ENCODE measurements at regions not wholly inside any gene's neighbourhood (a gene's known extent, or its start where the extent isn't known, plus 50 kb on each side); places are given as distances from the start of the nearest gene placed in this dataset.

DNA sequence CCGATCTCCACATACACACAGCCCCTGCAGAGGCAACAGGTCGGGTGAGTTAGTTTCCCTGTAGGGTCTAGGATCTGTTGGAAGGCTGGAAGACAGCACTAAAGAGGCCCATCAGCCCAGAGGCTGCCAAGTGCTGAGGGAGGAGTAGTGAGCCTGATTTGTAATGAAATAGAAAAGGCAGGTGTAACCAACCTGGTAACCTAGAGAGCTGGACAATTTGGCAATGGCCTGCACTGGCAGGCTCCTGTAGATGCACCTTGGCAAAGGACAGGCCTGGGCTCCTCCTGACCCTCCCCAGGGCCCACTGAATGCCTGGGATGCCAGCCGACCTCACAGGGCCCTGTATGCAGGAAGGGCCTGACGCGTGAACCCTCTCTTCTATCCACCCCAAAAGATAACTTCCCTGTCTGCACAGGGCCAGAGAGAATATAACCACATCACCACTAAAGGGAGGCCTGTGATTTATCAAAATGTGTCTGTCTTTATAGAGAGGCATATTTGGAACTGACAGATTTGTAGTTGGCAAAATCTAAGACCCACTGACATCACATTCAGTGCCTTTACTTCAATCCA is 225.1 kb upstream of the CHRNA7 start:
- FAIRE-seq, result no peak
- H3K9me3 ChIP-seq (ENCODE audit: control insufficient read depth in 2 of 2, insufficient read depth in 1 of 2, low read depth in 1 of 2, low read length in 1 of 2), result no peaks in the 10 kb centered on the region
- H3K4me3 ChIP-seq (ENCODE audit: low read depth in 1 of 3, low read length in 3 of 3), result no peak overlapping the region
- no peak overlapping the region for H3K27ac ChIP-seq (ENCODE audit: low read depth in 1 of 3, low read length in 2 of 3)
- DNase-seq, result no peak
- no peaks in the 10 kb centered on the region for H3K36me3 ChIP-seq (ENCODE audit: control insufficient read depth in 3 of 3, insufficient read depth in 2 of 3, low read depth in 1 of 3, low read length in 3 of 3)
- no peaks in the 10 kb centered on the region for H3K4me1 ChIP-seq (ENCODE audit: control insufficient read depth in 3 of 3, insufficient read depth in 2 of 3, low read depth in 1 of 3, low read length in 2 of 3)
- no peaks in the 10 kb centered on the region for H3K27me3 ChIP-seq (ENCODE audit: control insufficient read depth in 3 of 3, insufficient read depth in 3 of 3, low read length in 3 of 3)
- WGBS, 3 donors, result 70 to 77% (median 71%) methylated on average over 5 of the region's 5 CpGs

DNA sequence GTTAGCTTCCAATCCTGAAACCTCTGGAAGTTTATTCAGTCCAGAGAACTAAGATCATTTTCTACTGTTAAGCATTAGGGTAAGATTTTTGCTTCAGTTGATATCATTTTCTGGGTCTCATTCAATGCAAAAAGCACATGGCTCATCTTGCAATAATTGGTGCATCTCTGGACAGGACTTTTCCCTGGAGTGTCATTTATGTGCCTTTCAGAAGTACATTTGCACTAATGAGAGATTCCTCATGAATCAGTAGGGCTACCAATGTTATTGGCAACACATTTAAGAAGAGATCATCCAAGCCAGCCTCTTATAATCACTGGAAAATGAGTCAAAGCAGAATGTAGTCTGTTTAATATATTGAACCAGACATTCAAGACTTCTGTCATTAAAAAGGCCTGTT is 224.2 kb upstream of the CHRNA7 start:
- no peak for DNase-seq
- Histone ChIP-seq H3K4me1 (ENCODE audit: control insufficient read depth in 3 of 3, insufficient read depth in 2 of 3, low read depth in 1 of 3, low read length in 2 of 3) (no peaks in the 10 kb centered on the region), H3K4me3 (ENCODE audit: low read depth in 1 of 3, low read length in 3 of 3) (no peak overlapping the region), H3K27me3 (ENCODE audit: control insufficient read depth in 3 of 3, insufficient read depth in 3 of 3, low read length in 3 of 3) (no peaks in the 10 kb centered on the region), H3K36me3 (ENCODE audit: control insufficient read depth in 3 of 3, insufficient read depth in 2 of 3, low read depth in 1 of 3, low read length in 3 of 3) (no peaks in the 10 kb centered on the region), H3K27ac (ENCODE audit: low read depth in 1 of 3, low read length in 2 of 3) (no peak overlapping the region), H3K9me3 (ENCODE audit: control insufficient read depth in 2 of 2, insufficient read depth in 1 of 2, low read depth in 1 of 2, low read length in 1 of 2) (no peaks in the 10 kb centered on the region)
- FAIRE-seq, result no peak

DNA sequence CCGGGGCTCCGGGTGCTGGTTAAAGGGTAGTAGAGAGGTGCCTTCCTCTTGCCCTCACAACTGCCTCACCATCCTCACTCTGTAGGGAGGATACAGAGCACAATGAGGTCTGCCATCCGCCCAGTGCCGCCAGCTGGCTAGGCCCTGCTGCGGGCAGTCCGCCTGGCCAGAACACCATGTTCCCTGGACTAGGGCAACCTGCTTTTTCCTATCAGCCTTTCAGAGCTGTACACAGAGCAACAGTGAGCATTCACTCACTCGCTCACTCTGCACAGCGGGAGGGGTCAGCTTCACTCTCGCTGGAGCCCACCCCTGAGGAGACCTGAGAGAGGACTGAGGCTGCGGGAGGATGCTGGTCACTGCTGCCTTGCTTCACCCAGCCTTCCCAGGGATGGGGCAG is 218.7 kb upstream of the CHRNA7 start:
- no peaks in the 10 kb centered on the region for H3K4me1 ChIP-seq (ENCODE audit: control insufficient read depth in 3 of 3, insufficient read depth in 2 of 3, low read depth in 1 of 3, low read length in 2 of 3)
- no peaks in the 10 kb centered on the region for H3K9me3 ChIP-seq (ENCODE audit: control insufficient read depth in 2 of 2, insufficient read depth in 1 of 2, low read depth in 1 of 2, low read length in 1 of 2)
- FAIRE-seq (no peak), DNase-seq (no peak)
- 91 to 93% (median 92%) methylated on average over 9 to 10 of the region's 10 CpGs for WGBS, 3 donors
- H3K27ac ChIP-seq (ENCODE audit: low read depth in 1 of 3, low read length in 2 of 3), result no peak overlapping the region
- H3K36me3 ChIP-seq (ENCODE audit: control insufficient read depth in 3 of 3, insufficient read depth in 2 of 3, low read depth in 1 of 3, low read length in 3 of 3), result no peaks in the 10 kb centered on the region
- no peaks in the 10 kb centered on the region for H3K27me3 ChIP-seq (ENCODE audit: control insufficient read depth in 3 of 3, insufficient read depth in 3 of 3, low read length in 3 of 3)
- no peak overlapping the region for H3K4me3 ChIP-seq (ENCODE audit: low read depth in 1 of 3, low read length in 3 of 3)

DNA sequence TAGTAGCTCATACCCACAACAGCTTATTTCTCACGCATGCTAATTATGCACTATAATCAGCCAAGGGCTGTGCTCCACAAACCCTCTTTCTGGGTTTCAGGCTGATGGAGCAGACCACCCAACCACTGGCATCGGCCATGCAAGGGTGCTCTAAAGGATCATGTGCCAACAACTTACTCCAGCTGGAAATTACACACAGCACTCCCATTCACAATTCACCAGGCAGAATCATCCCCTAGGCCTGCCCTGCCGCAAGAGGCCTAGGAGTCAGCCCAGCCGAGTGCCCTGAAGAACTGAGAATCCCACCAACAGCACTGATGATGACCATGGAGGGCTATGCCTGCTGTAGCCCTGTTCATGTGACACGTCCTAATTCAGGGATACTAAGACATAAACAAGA is 216.2 kb upstream of the CHRNA7 start:
- H3K4me3 ChIP-seq (ENCODE audit: low read depth in 1 of 3, low read length in 3 of 3), result no peak overlapping the region
- H3K9me3 ChIP-seq (ENCODE audit: control insufficient read depth in 2 of 2, insufficient read depth in 1 of 2, low read depth in 1 of 2, low read length in 1 of 2), result no peaks in the 10 kb centered on the region
- H3K36me3 ChIP-seq (ENCODE audit: control insufficient read depth in 3 of 3, insufficient read depth in 2 of 3, low read depth in 1 of 3, low read length in 3 of 3), result no peaks in the 10 kb centered on the region
- H3K4me1 ChIP-seq (ENCODE audit: control insufficient read depth in 3 of 3, insufficient read depth in 2 of 3, low read depth in 1 of 3, low read length in 2 of 3), result no peaks in the 10 kb centered on the region
- no peak for FAIRE-seq
- H3K27ac ChIP-seq (ENCODE audit: low read depth in 1 of 3, low read length in 2 of 3), result no peak overlapping the region
- WGBS, 3 donors, result 75 to 86% (median 80%) methylated on average over 5 of the region's 5 CpGs
- DNase-seq, result no peak
- no peaks in the 10 kb centered on the region for H3K27me3 ChIP-seq (ENCODE audit: control insufficient read depth in 3 of 3, insufficient read depth in 3 of 3, low read length in 3 of 3)

DNA sequence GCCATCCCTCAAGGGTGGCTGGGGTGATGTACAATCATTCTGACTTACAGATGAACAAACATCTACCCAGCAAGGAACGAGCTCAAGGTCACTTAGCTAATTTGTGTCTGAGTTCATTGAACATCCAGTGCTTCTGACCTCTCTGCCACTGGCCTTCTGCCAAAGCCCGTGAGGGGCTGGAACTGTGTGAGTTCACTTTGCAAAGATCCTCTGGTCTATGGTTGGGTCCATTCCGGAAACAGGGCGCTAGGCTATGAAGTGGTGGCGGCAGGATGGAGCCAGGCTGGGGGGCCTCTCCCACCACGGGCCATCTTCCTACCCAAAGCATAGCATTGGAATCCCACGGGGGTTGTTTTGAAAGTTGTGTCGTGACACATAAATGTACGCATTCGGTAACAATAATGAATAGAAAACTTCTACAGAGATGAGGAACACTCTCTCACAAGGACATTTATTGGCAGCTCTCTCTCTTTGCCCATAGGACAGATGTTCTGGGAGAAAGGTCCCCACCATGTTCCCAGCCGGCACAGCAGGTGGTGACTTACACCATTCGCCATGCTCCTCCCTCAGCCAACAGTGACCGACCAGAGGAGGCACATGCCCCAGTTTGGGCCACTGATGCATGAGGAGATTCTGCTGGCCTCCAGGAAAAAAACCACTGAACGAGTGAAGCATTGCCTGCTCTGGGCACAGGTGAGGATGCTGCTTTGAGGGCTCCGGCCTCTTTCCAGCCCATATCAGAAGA is 214.7 kb upstream of the CHRNA7 start:
- 75 to 79% (median 78%) methylated on average over 15 of the region's 15 CpGs for whole genome bisulfite sequencing, 3 donors
- no peaks in the 10 kb centered on the region for H3K36me3 ChIP-seq (ENCODE audit: control insufficient read depth in 3 of 3, insufficient read depth in 2 of 3, low read depth in 1 of 3, low read length in 3 of 3)
- DNase-seq, result no peak
- no peak overlapping the region for H3K27ac ChIP-seq (ENCODE audit: low read depth in 1 of 3, low read length in 2 of 3)
- H3K4me1 ChIP-seq (ENCODE audit: control insufficient read depth in 3 of 3, insufficient read depth in 2 of 3, low read depth in 1 of 3, low read length in 2 of 3), result no peaks in the 10 kb centered on the region
- FAIRE-seq, result no peak
- H3K27me3 ChIP-seq (ENCODE audit: control insufficient read depth in 3 of 3, insufficient read depth in 3 of 3, low read length in 3 of 3), result no peaks in the 10 kb centered on the region
- no peaks in the 10 kb centered on the region for H3K9me3 ChIP-seq (ENCODE audit: control insufficient read depth in 2 of 2, insufficient read depth in 1 of 2, low read depth in 1 of 2, low read length in 1 of 2)
- no peak overlapping the region for H3K4me3 ChIP-seq (ENCODE audit: low read depth in 1 of 3, low read length in 3 of 3)

DNA sequence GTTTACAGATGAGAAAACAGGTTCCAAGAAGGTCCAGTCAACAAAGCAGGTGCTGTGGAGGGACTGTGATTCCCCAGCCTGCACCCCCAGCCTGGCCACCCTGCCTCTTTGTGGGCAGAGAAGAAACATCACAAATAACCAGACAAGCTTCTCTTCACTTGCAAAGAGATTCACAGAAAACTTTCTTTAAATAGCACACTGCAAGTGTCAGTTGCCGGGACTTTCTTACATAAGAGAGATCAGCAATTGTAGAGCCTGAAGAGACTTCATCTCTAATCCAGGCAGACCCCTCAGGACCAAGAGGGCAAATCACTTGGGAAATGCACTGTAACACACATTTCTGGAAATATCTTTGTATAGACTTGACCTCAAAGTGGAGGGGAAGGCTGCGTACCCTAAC is 207.9 kb upstream of the CHRNA7 start:
- no peaks in the 10 kb centered on the region for H3K4me1 ChIP-seq (ENCODE audit: control insufficient read depth in 3 of 3, insufficient read depth in 2 of 3, low read depth in 1 of 3, low read length in 2 of 3)

DNA sequence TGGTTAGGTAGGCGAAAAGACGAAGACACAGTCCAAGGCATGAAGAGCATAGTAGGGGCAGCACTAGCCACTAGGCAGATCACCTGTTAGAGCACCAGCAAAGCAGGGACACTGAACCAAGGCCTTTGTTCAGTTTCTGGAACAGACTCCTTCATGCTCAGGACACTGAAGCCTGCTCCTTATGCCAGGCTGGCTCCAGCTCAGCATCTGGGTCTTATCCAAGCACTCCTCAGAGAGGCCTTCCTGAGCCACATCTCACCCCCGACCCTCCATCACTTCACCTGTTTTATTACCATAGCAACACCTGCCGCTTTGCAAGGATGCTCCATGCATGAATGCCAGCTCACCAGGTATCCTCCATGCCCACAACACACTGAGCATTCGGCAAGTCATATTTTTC is 206.3 kb upstream of the CHRNA7 start:
- H3K27ac ChIP-seq (ENCODE audit: low read depth in 1 of 3, low read length in 2 of 3), result no peak overlapping the region
- FAIRE-seq (no peak), DNase-seq (no peak)
- H3K36me3 ChIP-seq (ENCODE audit: control insufficient read depth in 3 of 3, insufficient read depth in 2 of 3, low read depth in 1 of 3, low read length in 3 of 3), result no peaks in the 10 kb centered on the region
- 71 to 77% (median 71%) methylated on average over 5 of the region's 5 CpGs for whole genome bisulfite sequencing, 3 donors
- H3K4me1 ChIP-seq (ENCODE audit: control insufficient read depth in 3 of 3, insufficient read depth in 2 of 3, low read depth in 1 of 3, low read length in 2 of 3), result no peaks in the 10 kb centered on the region
- H3K27me3 ChIP-seq (ENCODE audit: control insufficient read depth in 3 of 3, insufficient read depth in 3 of 3, low read length in 3 of 3), result no peaks in the 10 kb centered on the region
- H3K9me3 ChIP-seq (ENCODE audit: control insufficient read depth in 2 of 2, insufficient read depth in 1 of 2, low read depth in 1 of 2, low read length in 1 of 2), result no peaks in the 10 kb centered on the region
- no peak overlapping the region for H3K4me3 ChIP-seq (ENCODE audit: low read depth in 1 of 3, low read length in 3 of 3)

More for the DNA sequence above, 207.9 kb upstream of the CHRNA7 start:
- no peaks in the 10 kb centered on the region for H3K27me3 ChIP-seq (ENCODE audit: control insufficient read depth in 3 of 3, insufficient read depth in 3 of 3, low read length in 3 of 3)
- DNase-seq, result no peak
- H3K36me3 ChIP-seq (ENCODE audit: control insufficient read depth in 3 of 3, insufficient read depth in 2 of 3, low read depth in 1 of 3, low read length in 3 of 3), result no peaks in the 10 kb centered on the region
- H3K27ac ChIP-seq (ENCODE audit: low read depth in 1 of 3, low read length in 2 of 3), result no peak overlapping the region
- WGBS, 3 donors, result 91 to 100% (median 96%) methylated on average over 2 of the region's 2 CpGs
- no peak overlapping the region for H3K4me3 ChIP-seq (ENCODE audit: low read depth in 1 of 3, low read length in 3 of 3)
- no peak for FAIRE-seq
- H3K9me3 ChIP-seq (ENCODE audit: control insufficient read depth in 2 of 2, insufficient read depth in 1 of 2, low read depth in 1 of 2, low read length in 1 of 2), result no peaks in the 10 kb centered on the region

DNA sequence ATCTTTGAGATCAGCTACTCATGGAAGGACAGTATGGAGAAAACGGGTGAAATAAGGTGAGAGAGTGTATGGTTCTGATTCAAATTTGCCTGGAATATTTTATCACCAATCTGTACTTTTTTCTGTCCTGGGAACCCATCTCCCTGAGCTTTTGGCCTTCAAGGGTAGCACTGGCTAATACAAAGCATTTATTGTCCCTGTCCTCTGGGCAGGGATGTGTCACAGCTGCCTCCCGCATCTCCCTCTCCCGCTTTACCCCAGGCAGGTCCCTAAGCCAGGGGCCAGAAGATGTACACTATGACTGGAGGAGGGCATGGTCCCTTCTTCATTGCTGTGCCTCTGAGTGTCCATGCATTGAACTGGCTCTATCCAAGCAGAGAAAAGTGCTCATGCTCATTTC is 201.7 kb upstream of the CHRNA7 start:
- Histone ChIP-seq H3K4me1 (ENCODE audit: control insufficient read depth in 3 of 3, insufficient read depth in 2 of 3, low read depth in 1 of 3, low read length in 2 of 3) (no peaks in the 10 kb centered on the region), H3K27me3 (ENCODE audit: control insufficient read depth in 3 of 3, insufficient read depth in 3 of 3, low read length in 3 of 3) (no peaks in the 10 kb centered on the region), H3K27ac (ENCODE audit: low read depth in 1 of 3, low read length in 2 of 3) (no peak overlapping the region), H3K36me3 (ENCODE audit: control insufficient read depth in 3 of 3, insufficient read depth in 2 of 3, low read depth in 1 of 3, low read length in 3 of 3) (no peaks in the 10 kb centered on the region), H3K9me3 (ENCODE audit: control insufficient read depth in 2 of 2, insufficient read depth in 1 of 2, low read depth in 1 of 2, low read length in 1 of 2) (no peaks in the 10 kb centered on the region), H3K4me3 (ENCODE audit: low read depth in 1 of 3, low read length in 3 of 3) (no peak overlapping the region)
- WGBS, 3 donors, result 86 to 93% (median 91%) methylated on average over 3 of the region's 3 CpGs
- DNase-seq, result no peak
- no peak for FAIRE-seq

DNA sequence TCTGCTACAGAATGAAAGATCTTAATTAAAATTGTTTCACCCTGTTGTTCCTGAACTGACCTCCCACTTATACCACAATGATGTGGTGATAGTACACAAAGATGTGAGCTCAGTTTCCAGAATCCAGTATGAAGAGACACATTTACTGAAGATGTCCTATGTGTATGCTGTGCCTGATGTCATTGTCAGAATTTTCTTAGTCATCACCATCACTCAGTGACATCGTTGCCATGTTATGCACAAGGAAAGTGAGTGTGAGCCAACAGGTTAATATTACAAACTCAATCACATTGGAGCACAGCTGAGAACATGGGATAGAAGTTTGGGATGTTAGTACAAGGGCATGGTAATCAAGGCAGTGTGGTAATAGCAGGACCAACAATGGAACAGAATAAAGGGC is 199.7 kb upstream of the CHRNA7 start:
- H3K36me3 ChIP-seq (ENCODE audit: control insufficient read depth in 3 of 3, insufficient read depth in 2 of 3, low read depth in 1 of 3, low read length in 3 of 3), result no peaks in the 10 kb centered on the region
- H3K4me3 ChIP-seq (ENCODE audit: low read depth in 1 of 3, low read length in 3 of 3), result no peak overlapping the region
- H3K9me3 ChIP-seq (ENCODE audit: control insufficient read depth in 2 of 2, insufficient read depth in 1 of 2, low read depth in 1 of 2, low read length in 1 of 2), result no peaks in the 10 kb centered on the region
- no peaks in the 10 kb centered on the region for H3K27me3 ChIP-seq (ENCODE audit: control insufficient read depth in 3 of 3, insufficient read depth in 3 of 3, low read length in 3 of 3)
- WGBS, 3 donors, result 67 to 83% (median 79%) methylated on average over 1 of the region's 1 CpG
- H3K4me1 ChIP-seq (ENCODE audit: control insufficient read depth in 3 of 3, insufficient read depth in 2 of 3, low read depth in 1 of 3, low read length in 2 of 3), result no peaks in the 10 kb centered on the region
- FAIRE-seq, result no peak
- H3K27ac ChIP-seq (ENCODE audit: low read depth in 1 of 3, low read length in 2 of 3), result no peak overlapping the region
- no peak for DNase-seq

All from small intestine (tissue), 7 donors.